ENCODE measurements at regions not wholly inside any gene's neighbourhood (a gene's known extent, or its start where the extent isn't known, plus 50 kb on each side); places are given as distances from the start of the nearest gene placed in this dataset.
"Not testable (repeated sequence)": the region's sequence is repeated elsewhere in the genome, so short reads cannot be mapped to it uniquely, and the experiment has no call there.

DNA sequence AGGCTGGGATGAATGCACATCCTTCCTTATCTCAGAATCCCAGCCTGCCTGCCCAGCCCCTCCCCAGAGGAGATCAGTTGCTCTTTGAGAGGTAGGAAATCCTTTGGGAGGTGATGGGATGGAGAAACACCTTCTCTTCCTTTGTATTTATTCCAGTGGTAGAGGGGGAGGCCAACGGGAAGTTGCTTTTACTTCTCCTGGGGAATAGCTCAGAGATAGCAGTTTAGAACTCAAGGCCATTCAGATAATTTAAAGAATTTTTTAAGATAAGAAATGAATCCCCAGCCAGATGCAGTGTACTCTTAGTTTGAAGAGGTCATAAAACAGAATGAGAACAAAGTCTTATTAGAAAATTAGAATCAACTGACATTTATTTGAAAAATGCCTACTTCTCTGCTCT is 67.4 kb upstream of the PPM1B start:
- H3K4me3 ChIP-seq (ENCODE audit: low read depth, low read length): no peak overlapping the region
- TF ChIP-seq, protein P1, sequence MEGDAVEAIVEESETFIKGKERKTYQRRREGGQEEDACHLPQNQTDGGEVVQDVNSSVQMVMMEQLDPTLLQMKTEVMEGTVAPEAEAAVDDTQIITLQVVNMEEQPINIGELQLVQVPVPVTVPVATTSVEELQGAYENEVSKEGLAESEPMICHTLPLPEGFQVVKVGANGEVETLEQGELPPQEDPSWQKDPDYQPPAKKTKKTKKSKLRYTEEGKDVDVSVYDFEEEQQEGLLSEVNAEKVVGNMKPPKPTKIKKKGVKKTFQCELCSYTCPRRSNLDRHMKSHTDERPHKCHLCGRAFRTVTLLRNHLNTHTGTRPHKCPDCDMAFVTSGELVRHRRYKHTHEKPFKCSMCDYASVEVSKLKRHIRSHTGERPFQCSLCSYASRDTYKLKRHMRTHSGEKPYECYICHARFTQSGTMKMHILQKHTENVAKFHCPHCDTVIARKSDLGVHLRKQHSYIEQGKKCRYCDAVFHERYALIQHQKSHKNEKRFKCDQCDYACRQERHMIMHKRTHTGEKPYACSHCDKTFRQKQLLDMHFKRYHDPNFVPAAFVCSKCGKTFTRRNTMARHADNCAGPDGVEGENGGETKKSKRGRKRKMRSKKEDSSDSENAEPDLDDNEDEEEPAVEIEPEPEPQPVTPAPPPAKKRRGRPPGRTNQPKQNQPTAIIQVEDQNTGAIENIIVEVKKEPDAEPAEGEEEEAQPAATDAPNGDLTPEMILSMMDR (IDR thresholded peaks at IDR 0.05; ENCODE audit: insufficient read depth, low read depth, low read length, missing control alignments): no peak
- DNase-seq (ENCODE audit: low read depth): no peak

DNA sequence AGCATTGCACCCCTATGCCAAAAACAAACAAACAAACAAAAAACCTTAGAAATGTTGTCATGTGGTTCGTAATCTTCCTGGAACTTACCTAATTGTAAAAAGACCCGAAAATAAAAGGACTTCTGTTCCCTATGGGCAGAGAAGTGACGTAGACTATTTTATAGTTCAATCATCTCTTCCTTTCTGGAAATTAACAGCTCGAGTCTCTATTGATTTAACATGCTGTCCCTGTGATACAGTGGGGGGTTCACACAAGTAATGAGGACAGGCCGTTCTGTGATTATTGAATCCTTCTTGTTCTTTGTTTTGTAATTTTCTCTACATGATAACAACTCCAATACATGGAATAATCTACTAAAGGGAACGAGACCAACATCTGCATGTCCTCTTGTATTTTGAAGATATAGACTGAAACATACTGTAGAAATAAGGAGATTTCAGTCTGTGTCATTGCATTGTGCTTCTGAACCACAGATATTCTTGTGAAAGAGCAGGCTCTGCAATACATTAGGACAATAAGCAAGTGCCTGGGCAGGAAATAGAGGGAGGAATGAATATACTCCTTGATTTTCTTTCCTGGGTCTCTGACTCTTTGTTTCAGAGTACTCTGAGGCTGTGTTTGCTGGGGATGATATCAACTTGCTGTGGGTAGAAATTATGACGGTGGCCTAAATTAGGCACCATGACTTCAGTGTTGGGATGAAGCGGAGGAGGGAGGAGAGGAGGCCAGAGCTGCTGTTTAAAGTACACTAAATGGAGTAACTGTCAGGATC is 65.7 kb upstream of the PPM1B start:
- no peak overlapping the region for H3K4me3 ChIP-seq (ENCODE audit: low read depth, low read length)
- no peak for DNase-seq (ENCODE audit: low read depth)
- TF ChIP-seq, protein P1 (IDR thresholded peaks at IDR 0.05; ENCODE audit: insufficient read depth, low read depth, low read length, missing control alignments): no peak

DNA sequence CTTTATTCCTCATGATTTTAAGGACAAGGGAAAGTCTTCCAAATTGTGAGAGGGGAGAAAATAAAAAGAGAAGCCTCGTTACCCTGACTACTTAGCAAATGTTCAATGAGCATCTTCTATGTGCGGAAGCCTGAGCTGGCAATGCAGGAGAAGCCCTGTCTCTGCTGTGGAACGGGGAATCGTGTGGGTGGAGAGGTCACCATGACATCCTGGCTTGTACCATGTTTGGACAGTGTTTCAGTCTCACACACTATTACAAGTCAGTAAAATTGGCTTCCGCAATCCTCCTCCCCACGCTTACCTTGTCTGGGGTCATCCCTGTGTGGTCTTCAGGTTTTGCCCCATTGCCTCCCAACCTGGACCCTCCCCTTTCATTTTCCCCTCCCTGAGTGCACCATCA is 65.0 kb upstream of the PPM1B start:
- TF ChIP-seq, protein P1 (IDR thresholded peaks at IDR 0.05; ENCODE audit: insufficient read depth, low read depth, low read length, missing control alignments): no peak
- no peak overlapping the region for H3K4me3 ChIP-seq (ENCODE audit: low read depth, low read length)
- no peak for DNase-seq (ENCODE audit: low read depth)

DNA sequence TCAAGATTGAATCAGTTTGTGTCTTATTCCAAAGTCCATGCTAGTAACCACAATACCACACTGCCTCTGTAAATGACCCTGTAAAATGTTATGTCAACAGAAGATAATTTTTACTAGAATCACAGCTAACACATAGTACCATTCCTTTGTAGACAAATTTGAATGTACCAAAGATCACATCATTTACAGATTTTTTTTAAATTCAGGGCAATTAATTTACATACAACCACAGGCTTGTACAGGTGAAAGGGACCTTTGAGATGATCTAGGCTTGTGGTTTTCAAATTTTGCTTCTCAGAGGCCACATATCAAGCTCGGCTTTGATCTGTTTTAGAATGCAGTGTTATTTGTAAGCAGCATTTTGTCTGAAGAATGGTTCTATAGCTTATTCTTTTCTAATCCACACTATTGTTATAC is 63.8 kb upstream of the PPM1B start:
- no peak overlapping the region for H3K4me3 ChIP-seq (ENCODE audit: low read depth, low read length)
- DNase-seq (ENCODE audit: low read depth): peak; percentile 29
- TF ChIP-seq, protein P1 (IDR thresholded peaks at IDR 0.05; ENCODE audit: insufficient read depth, low read depth, low read length, missing control alignments): no peak

DNA sequence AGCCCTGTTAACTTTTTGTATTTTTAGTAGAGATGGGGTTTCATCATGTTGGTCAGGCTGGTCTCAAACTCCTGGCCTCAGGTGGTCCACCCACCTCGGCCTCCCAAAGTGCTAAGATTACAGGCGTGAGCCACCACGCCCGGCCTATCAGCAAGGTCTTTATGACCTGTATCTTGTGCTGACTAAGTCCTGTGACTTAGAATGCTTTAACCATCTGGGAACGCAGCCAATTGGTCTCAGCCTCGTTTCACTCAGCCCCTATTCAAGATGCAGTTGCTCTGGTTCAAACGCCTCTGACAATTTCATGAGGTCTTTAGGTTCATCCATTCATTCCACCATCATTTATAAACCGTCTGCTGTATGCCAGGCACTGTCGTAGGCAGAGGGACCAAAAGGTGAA is 62.2 kb upstream of the PPM1B start:
- not testable (repeated sequence) for DNase-seq (ENCODE audit: low read depth)

DNA sequence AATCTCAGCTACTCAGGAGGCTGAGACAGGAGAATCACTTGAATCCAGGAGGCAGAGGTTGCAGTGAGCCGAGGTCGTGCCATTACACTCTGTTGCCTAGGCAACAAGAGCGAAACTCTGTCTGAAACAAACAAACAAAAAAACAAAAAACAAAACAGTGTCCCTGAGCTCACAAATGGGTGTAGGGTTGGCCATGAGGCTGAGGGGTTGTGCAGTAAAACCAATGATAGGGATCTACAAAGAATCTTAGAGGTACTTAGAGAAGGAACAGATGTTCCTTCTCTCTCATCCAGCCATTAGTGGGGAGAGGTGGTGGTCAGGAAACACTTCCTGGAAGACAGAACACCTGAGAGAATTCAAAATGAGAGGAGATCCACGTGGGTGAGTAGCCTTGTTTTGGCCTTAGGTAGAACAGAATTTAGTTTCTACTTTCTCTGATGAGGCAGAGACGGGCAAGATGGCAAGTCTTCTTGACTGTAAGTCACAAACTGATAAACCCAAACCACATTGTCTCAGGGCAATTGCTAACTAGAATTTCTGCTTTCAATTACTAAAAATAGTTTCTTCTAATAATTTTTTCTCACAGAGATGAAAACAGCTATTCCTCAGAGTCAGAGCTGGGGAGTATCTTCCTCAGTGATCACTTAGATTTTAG is 61.5 kb upstream of the PPM1B start:
- TF ChIP-seq, protein P1 (IDR thresholded peaks at IDR 0.05; ENCODE audit: insufficient read depth, low read depth, low read length, missing control alignments): no peak
- peak; percentile 85 for DNase-seq (ENCODE audit: low read depth)
- H3K4me3 ChIP-seq (ENCODE audit: low read depth, low read length): no peak overlapping the region

More for the DNA sequence above, 62.2 kb upstream of the PPM1B start:
- not testable (repeated sequence) for H3K4me3 ChIP-seq (ENCODE audit: low read depth, low read length)

DNA sequence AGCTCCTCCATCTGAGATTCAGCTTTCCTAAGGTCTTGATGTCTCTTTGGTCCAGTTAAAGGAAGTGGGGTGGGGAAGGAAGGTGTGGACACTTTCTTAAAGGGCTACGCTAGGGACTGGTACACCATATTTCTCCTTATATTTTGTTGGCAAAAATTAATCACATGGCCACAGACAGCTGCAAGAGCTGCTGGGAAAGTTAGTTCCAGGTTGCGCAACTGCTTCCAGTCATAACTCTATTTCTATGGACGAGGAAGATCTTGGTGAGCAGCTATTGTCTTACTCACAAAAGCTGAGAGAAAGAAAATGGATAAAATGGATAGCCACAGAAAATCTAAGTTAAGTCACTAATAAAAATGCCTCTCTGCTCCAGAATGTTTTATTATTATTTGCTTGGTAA is 60.7 kb upstream of the PPM1B start:
- DNase-seq (ENCODE audit: low read depth): no peak
- H3K4me3 ChIP-seq (ENCODE audit: low read depth, low read length): no peak overlapping the region
- TF ChIP-seq, protein P1 (IDR thresholded peaks at IDR 0.05; ENCODE audit: insufficient read depth, low read depth, low read length, missing control alignments): no peak
